GM23338 (cell line): ENCODE measurements at regions not wholly inside any gene's neighbourhood (a gene's known extent, or its start where the extent isn't known, plus 50 kb on each side); places are given as distances from the start of the nearest gene placed in this dataset.

Source experiments
- ATAC-seq: fragments of 200-7000 bp; cut with Tn5 transposase; 3 replicates; pipeline ENCODE4 v1.9.1; 2020
- DNase-seq: peaks from one replicate; pipeline ENCODE4 v3.0.0-alpha.2; 2015; ENCODE audit warnings: low spot score
- H2AFZ ChIP-seq: fragments of 200-600 bp; sonication (generic); 2 replicates; pipeline ENCODE4 v1.8.0; 2016; ENCODE audit warnings: antibody characterized with exemption, mild to moderate bottlenecking, moderate library complexity
- H3F3A ChIP-seq: fragments of 200-600 bp; sonication (generic); replicated peaks from 2 replicates; pipeline ENCODE4 v1.8.0; 2017; ENCODE audit warnings: antibody characterized with exemption, mixed run types, low read depth
- H3K27ac ChIP-seq: fragments of 200-600 bp; sonication (generic); 2 replicates; pipeline ENCODE4 v1.6.1; 2016; ENCODE audit warnings: low read depth
- H3K27me3 ChIP-seq: fragments of 200-600 bp; sonication (generic); 2 replicates; pipeline ENCODE4 v1.8.0; 2016; ENCODE audit warnings: mild to moderate bottlenecking, mixed run types, moderate library complexity; ENCODE audit not compliant: insufficient read depth
- H3K36me3 ChIP-seq: fragments of 200-600 bp; sonication (generic); 2 replicates; pipeline ENCODE4 v1.8.0; 2016; ENCODE audit warnings: mild to moderate bottlenecking; ENCODE audit not compliant: insufficient read depth
- H3K4me1 ChIP-seq: fragments of 200-600 bp; sonication (generic); 2 replicates; pipeline ENCODE4 v1.8.0; 2016; ENCODE audit warnings: mild to moderate bottlenecking, moderate library complexity; ENCODE audit not compliant: insufficient read depth
- H3K4me2 ChIP-seq: fragments of 200-600 bp; sonication (generic); 2 replicates; pipeline ENCODE4 v1.7.1; 2017; ENCODE audit warnings: mixed run types
- H3K4me3 ChIP-seq: fragments of 200-600 bp; sonication (generic); 2 replicates; pipeline ENCODE4 v1.6.1; 2016; ENCODE audit warnings: mixed run types
- H3K79me2 ChIP-seq: fragments of 200-600 bp; sonication (generic); replicated peaks from 2 replicates; pipeline ENCODE4 v1.8.0; 2017; ENCODE audit warnings: mild to moderate bottlenecking; ENCODE audit not compliant: insufficient read depth
- H3K9me2 ChIP-seq: fragments of 200-600 bp; sonication (generic); 2 replicates; pipeline ENCODE4 v1.8.0; 2017; ENCODE audit not compliant: insufficient read depth
- H4K20me1 ChIP-seq: fragments of 200-600 bp; sonication (generic); replicated peaks from 2 replicates; pipeline ENCODE4 v1.8.0; 2017; ENCODE audit warnings: mild to moderate bottlenecking; ENCODE audit not compliant: insufficient read depth
- H3K27ac Mint-ChIP-seq: 2 replicates; pipeline ENCODE4 v1.8.0; 2020; ENCODE audit warnings: inconsistent platforms, mild to moderate bottlenecking, moderate library complexity, mixed read lengths
- H3K27me3 Mint-ChIP-seq: 3 replicates; pipeline ENCODE4 v1.8.0; 2022; ENCODE audit warnings: low read depth, mild to moderate bottlenecking, moderate library complexity, mixed read lengths, inconsistent platforms; ENCODE audit not compliant: insufficient read depth, poor library complexity
- H3K36me3 Mint-ChIP-seq: 3 replicates; pipeline ENCODE4 v1.8.0; 2021; ENCODE audit warnings: low read depth, mild to moderate bottlenecking, inconsistent platforms, moderate library complexity, mixed read lengths
- H3K4me1 Mint-ChIP-seq: 3 replicates; pipeline ENCODE4 v1.8.0; 2020; ENCODE audit warnings: mild to moderate bottlenecking, inconsistent platforms, mixed read lengths
- H3K4me3 Mint-ChIP-seq: 3 replicates; pipeline ENCODE4 v1.8.0; 2021; ENCODE audit warnings: moderate library complexity, mild to moderate bottlenecking, inconsistent platforms, mixed read lengths
- H3K9me3 Mint-ChIP-seq: 3 replicates; pipeline ENCODE4 v1.8.0; 2020; ENCODE audit warnings: moderate library complexity, mild to moderate bottlenecking, inconsistent platforms, mixed read lengths
- CTCF ChIP-seq, 2 experiments: fragments of 200-600 bp in 1 of 2; sonication (generic) in 1 of 2; conservative IDR thresholded peaks; 2 replicates each; pipeline versions ENCODE4 v1.5.1 to v1.6.1; 2016 to 2017; ENCODE audit warnings: antibody characterized with exemption in 2 of 2, low read depth in 2 of 2, mild to moderate bottlenecking in 2 of 2, moderate library complexity in 1 of 2
- ZNF331 ChIP-seq: fragments of 250-450 bp; sonication (Bioruptor Pico); IDR thresholded peaks from 2 replicates; pipeline ENCODE4 v1.5.0; 2020; ENCODE audit warnings: low read depth, mild to moderate bottlenecking, moderate library complexity
- ZNF462 ChIP-seq: fragments of 250-450 bp; sonication (Bioruptor Pico); IDR thresholded peaks from 2 replicates; pipeline ENCODE4 v1.5.0; 2020; ENCODE audit warnings: mild to moderate bottlenecking, moderate library complexity

- H3K4me1 ChIP-seq, result no peaks in the 10 kb centered on the region
- no peaks in the 10 kb centered on the region for H3K9me2 ChIP-seq
- no peaks in the 10 kb centered on the region for H3K36me3 ChIP-seq
- no peak for TF ChIP-seq ZNF331 (CRISPR knock-in tag)
- TF ChIP-seq CTCF (conservative IDR thresholded peaks at IDR 0.05; ENCODE audit: low read depth in 2 of 2), result no peak
- TF ChIP-seq ZNF462 (CRISPR knock-in tag), result no peak
- Mint-ChIP-seq H3K4me1 (peaks cover 6% of the 10 kb centered on the region; the same call in 2 of the 3 replicates), H3K4me3 (no peak overlapping the region), H3K36me3 (no peaks in the 10 kb centered on the region), H3K27me3 (peaks cover 1% of the 10 kb centered on the region), H3K27ac (no peak overlapping the region), H3K9me3 (no peaks in the 10 kb centered on the region)
- H3K79me2 ChIP-seq, result no peaks in the 10 kb centered on the region
- DNase-seq, result no peak
- H4K20me1 ChIP-seq, result no peaks in the 10 kb centered on the region
- H3F3A ChIP-seq, result no peaks in the 10 kb centered on the region
- no peak overlapping the region for H2AFZ ChIP-seq
- no peak overlapping the region for H3K27ac ChIP-seq
- H3K4me2 ChIP-seq, result no peak overlapping the region
- ATAC-seq, result no peak
- H3K27me3 ChIP-seq, result no peaks in the 10 kb centered on the region
- H3K4me3 ChIP-seq, result no peak overlapping the region
Observed at GRCh38 chr6:1535295-1535694, 74.4 kb upstream of the FOXC1 start.
